ENCODE measurements at regions not wholly inside any gene's neighbourhood (a gene's known extent, or its start where the extent isn't known, plus 50 kb on each side); places are given as distances from the start of the nearest gene placed in this dataset.

GRCh38 chr14:44287858-44288257 is 219.2 kb downstream of the FSCB start:
- TF ChIP-seq POLR2A (IDR thresholded peaks at IDR 0.05) (no peak), EP300 (IDR thresholded peaks at IDR 0.05) (no peak), POLR2AphosphoS5 (IDR thresholded peaks at IDR 0.05) (no peak)

Measured in gastroesophageal sphincter (tissue), 2 donors.